BE2C (cell line): ENCODE measurements at regions not wholly inside any gene's neighbourhood (a gene's known extent, or its start where the extent isn't known, plus 50 kb on each side); places are given as distances from the start of the nearest gene placed in this dataset.
"Not testable (repeated sequence)": the region's sequence is repeated elsewhere in the genome, so short reads cannot be mapped to it uniquely, and the experiment has no call there.

Experiments used
- DNase-seq: peaks from one replicate; pipeline ENCODE4 v3.0.0-alpha.2; 2020
- H3K27me3 ChIP-seq: fragments of 250-450 bp; sonication (Bioruptor Pico); 2 replicates; pipeline ENCODE4 v1.5.1; 2020; ENCODE audit warnings: mild to moderate bottlenecking
- H3K36me3 ChIP-seq: fragments of 250-450 bp; sonication (Bioruptor Pico); 2 replicates; pipeline ENCODE4 v1.5.1; 2020; ENCODE audit warnings: mild to moderate bottlenecking
- H3K4me1 ChIP-seq: fragments of 250-450 bp; sonication (Bioruptor Pico); 2 replicates; pipeline ENCODE4 v1.5.1; 2020
- H3K4me3 ChIP-seq: 2 replicates; pipeline ENCODE4 v1.5.1; 2011; ENCODE audit warnings: low read depth, low read length
- H3K9me3 ChIP-seq: fragments of 250-450 bp; sonication (Bioruptor Pico); 2 replicates; pipeline ENCODE4 v1.5.1; 2020
- TF ChIP-seq, protein P1 (sequence below): IDR thresholded peaks from 2 replicates; pipeline ENCODE4 v1.5.1; 2012; ENCODE audit warnings: mild to moderate bottlenecking, low read depth, low read length

DNA sequence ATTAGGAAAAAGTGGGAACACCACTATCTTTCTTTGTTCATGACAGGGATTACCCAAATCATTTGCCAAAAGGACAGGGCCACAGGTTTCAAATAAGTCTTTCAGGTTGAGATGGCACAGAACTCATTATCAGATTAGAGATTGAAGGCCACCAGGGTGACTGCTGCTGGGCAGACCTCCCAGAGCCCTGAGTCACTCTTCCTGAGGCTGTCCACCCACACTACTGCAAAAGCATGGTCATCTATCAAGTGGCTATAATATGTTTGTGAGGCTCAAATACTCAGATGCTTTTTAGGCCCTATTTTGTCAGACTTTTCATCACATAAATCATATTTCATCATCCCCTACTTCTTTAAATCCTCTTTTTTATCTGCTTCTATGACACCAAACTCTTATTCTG, 155.3 kb upstream of the CCDC196 start:
- TF ChIP-seq, protein P1, sequence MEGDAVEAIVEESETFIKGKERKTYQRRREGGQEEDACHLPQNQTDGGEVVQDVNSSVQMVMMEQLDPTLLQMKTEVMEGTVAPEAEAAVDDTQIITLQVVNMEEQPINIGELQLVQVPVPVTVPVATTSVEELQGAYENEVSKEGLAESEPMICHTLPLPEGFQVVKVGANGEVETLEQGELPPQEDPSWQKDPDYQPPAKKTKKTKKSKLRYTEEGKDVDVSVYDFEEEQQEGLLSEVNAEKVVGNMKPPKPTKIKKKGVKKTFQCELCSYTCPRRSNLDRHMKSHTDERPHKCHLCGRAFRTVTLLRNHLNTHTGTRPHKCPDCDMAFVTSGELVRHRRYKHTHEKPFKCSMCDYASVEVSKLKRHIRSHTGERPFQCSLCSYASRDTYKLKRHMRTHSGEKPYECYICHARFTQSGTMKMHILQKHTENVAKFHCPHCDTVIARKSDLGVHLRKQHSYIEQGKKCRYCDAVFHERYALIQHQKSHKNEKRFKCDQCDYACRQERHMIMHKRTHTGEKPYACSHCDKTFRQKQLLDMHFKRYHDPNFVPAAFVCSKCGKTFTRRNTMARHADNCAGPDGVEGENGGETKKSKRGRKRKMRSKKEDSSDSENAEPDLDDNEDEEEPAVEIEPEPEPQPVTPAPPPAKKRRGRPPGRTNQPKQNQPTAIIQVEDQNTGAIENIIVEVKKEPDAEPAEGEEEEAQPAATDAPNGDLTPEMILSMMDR = no peak
- no peak for DNase-seq

DNA sequence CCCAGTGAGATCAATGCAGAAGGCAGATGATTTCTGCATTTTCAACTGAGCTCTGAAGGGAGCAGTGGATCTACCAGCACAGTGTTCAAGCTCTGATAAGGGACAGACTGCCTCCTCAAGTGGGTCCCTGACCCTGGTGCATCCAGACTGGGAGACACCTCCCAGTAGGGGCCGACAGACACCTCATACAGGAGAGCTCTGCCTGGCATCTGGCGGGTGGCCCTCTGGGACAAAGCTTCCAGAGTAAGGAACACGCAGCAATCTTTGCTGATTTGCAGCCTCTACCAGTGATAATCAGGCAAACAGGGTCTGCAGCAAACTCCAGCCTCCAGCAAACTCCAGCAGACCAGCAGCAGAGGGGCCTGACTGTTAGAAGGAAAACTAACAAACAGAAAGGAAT, 152.9 kb upstream of the CCDC196 start:
- not testable (repeated sequence) for H3K27me3 ChIP-seq, H3K4me3 ChIP-seq, H3K4me1 ChIP-seq, H3K9me3 ChIP-seq, H3K36me3 ChIP-seq
- DNase-seq = peak; percentile 52

More for the DNA sequence above, 155.3 kb upstream of the CCDC196 start:
- Histone ChIP-seq H3K9me3 (no peaks in the 10 kb centered on the region), H3K4me1 (no peaks in the 10 kb centered on the region), H3K4me3 (no peak overlapping the region), H3K36me3 (no peaks in the 10 kb centered on the region), H3K27me3 (0 out of 2 replicates have a peak, but pooled peaks cover 3% of the 10 kb centered on the region)

DNA sequence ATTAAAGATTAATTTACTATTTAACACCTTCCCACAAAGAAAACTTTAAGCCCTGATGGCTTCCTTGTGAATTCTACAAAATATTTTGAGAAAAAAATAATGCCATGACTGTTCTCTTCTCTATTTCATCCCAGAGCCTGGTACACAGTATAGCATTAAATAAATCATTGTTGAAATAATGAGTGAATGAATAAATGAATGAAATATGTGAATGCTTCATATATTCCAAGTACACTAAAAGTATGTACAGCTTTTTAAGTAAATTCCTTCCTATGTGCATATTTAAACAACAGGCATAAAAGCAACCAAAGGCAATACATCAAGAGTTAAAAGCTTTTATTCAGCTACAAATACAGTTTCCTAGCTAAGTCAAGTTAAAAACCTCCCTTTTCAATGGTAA, 144.9 kb upstream of the CCDC196 start:
- peaks cover 17% of the 10 kb centered on the region for H3K27me3 ChIP-seq
- no peak overlapping the region for H3K4me3 ChIP-seq
- no peaks in the 10 kb centered on the region for H3K36me3 ChIP-seq
- H3K4me1 ChIP-seq = no peaks in the 10 kb centered on the region
- H3K9me3 ChIP-seq = no peaks in the 10 kb centered on the region
- no peak for DNase-seq
- TF ChIP-seq, protein P1 = no peak

DNA sequence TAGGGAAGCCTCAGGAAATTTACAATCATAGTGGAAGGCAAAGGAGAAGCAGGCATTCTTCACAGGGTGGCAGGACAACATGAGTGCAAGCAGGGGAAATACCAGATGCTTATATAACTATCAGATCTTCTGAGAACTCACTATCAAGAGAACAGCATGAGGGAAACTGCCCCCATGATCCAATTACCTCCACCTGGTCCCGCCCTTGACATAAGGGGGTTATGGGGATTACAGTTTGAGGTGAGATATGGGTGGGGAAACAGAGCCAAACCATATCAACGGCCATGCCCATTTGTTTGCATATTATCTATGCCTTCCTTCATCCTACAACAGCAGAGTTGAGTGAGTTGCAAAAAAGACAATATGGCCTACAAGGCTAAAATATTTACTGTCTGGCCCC, 140.2 kb upstream of the CCDC196 start:
- TF ChIP-seq, protein P1 = no peak
- no peak for DNase-seq
- Histone ChIP-seq H3K4me1 (no peaks in the 10 kb centered on the region), H3K4me3 (no peak overlapping the region), H3K9me3 (no peaks in the 10 kb centered on the region), H3K27me3 (peaks cover 21% of the 10 kb centered on the region), H3K36me3 (no peaks in the 10 kb centered on the region)

DNA sequence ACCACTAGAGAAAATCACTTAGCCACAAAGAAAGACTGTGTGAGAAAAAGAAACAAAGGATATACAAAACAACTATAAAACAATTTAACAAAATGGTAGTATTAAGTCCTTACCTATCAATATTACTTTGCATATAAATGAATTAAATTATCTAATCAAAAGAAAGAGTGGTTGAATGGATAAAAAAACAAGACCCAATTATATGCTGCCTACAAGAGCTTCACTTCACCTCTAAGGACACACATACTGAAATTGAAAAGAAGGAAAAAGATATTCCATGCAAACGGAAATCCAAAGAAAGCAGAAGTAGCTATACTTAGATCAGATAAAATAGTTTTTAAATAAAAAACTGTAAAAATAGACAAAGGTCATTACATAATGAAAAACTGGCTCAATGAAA, 134.9 kb upstream of the CCDC196 start:
- Histone ChIP-seq H3K27me3 (peaks cover 4% of the 10 kb centered on the region; the same call in 1 of the 2 replicates), H3K9me3 (no peaks in the 10 kb centered on the region), H3K4me1 (no peaks in the 10 kb centered on the region), H3K4me3 (no peak overlapping the region), H3K36me3 (no peaks in the 10 kb centered on the region)
- TF ChIP-seq, protein P1 = no peak
- no peak for DNase-seq

DNA sequence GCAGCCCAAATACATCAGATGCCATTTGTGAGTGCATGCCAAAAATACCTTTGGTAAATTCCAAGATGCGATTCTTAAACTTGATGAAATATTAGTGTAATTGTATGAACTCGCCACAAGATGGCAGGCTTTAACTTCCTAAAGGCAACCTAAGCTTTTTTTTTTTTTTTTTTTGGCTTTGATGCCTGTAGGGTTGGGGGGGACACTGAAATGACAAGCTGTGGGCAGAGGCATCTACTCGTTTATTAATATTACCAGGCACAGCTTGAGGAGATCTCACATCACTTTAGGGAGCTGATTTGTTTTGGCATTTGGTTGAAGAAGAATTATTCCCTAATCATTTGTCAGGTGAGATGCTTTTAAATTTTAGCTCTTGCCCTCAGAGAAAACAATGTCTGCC, 126.7 kb upstream of the CCDC196 start:
- no peaks in the 10 kb centered on the region for H3K27me3 ChIP-seq
- no peaks in the 10 kb centered on the region for H3K36me3 ChIP-seq
- no peak overlapping the region for H3K4me3 ChIP-seq
- no peaks in the 10 kb centered on the region for H3K9me3 ChIP-seq
- H3K4me1 ChIP-seq = no peaks in the 10 kb centered on the region
- TF ChIP-seq, protein P1 = peak; percentile 62
- peak; percentile 33 for DNase-seq

DNA sequence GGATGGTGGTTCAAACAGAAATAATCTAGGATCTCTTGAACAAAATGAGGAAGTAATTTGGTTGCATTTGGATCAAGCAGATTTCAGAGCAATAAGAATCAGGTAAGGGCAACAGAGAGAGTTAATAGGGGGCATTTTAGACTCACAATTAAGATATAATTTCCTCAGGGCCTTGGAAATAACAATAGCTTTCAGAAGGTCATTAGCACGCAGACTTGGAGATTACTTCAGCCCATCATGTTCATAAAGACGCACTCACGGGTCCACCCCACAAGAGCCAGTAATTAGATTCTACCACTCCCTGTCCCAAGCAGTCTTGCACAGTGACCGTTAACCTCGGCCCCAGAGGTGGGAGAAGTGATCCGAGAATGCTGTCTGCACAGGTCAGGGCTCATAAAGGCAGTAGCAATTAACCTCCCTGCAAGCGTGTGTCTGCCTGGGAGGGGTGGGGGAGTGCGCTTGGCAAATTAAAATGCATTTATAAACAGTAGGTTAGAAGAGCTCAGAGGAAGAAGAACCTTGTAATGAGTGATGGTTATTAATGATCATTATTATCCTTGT, 125.7 kb upstream of the CCDC196 start:
- Histone ChIP-seq H3K4me3 (no peak overlapping the region), H3K36me3 (no peaks in the 10 kb centered on the region), H3K9me3 (no peaks in the 10 kb centered on the region), H3K4me1 (no peaks in the 10 kb centered on the region), H3K27me3 (no peaks in the 10 kb centered on the region)
- TF ChIP-seq, protein P1 = no peak
- DNase-seq = no peak
